Loucy (cell line): ENCODE measurements at regions not wholly inside any gene's neighbourhood (a gene's known extent, or its start where the extent isn't known, plus 50 kb on each side); places are given as distances from the start of the nearest gene placed in this dataset.
"Not testable (repeated sequence)": the region's sequence is repeated elsewhere in the genome, so short reads cannot be mapped to it uniquely, and the experiment has no call there.

Experiments
- H2AFZ ChIP-seq: fragments of 200-600 bp; sonication (generic); 2 replicates; pipeline ENCODE4 v1.6.0; 2016; ENCODE audit warnings: antibody characterized with exemption, mild to moderate bottlenecking, low read length, moderate library complexity
- H3F3A ChIP-seq: fragments of 200-600 bp; 2 replicates; pipeline ENCODE4 v1.6.0; 2016; ENCODE audit warnings: antibody characterized with exemption, low read depth, mild to moderate bottlenecking
- H3K27me3 ChIP-seq: fragments of 200-600 bp; sonication (generic); 2 replicates; pipeline ENCODE4 v1.6.1; 2014; ENCODE audit warnings: low read length, mild to moderate bottlenecking; ENCODE audit not compliant: insufficient read depth, poor library complexity, severe bottlenecking
- H3K36me3 ChIP-seq: fragments of 200-600 bp; sonication (generic); 2 replicates; pipeline ENCODE4 v1.6.1; 2016; ENCODE audit warnings: low read length; ENCODE audit not compliant: insufficient read depth
- H3K4me1 ChIP-seq: fragments of 200-600 bp; sonication (generic); 2 replicates; pipeline ENCODE4 v1.5.1; 2014; ENCODE audit warnings: low read length, mild to moderate bottlenecking; ENCODE audit not compliant: insufficient read depth, poor library complexity, severe bottlenecking
- H3K4me2 ChIP-seq: fragments of 200-600 bp; sonication (generic); 2 replicates; pipeline ENCODE4 v1.6.0; 2014; ENCODE audit warnings: antibody characterized with exemption, low read length, low read depth, mild to moderate bottlenecking; ENCODE audit not compliant: poor library complexity, severe bottlenecking
- H3K4me3 ChIP-seq: fragments of 200-600 bp; sonication (generic); 2 replicates; pipeline ENCODE4 v1.5.1; 2014; ENCODE audit warnings: low read length, mild to moderate bottlenecking, mixed read lengths; ENCODE audit not compliant: poor library complexity, severe bottlenecking
- H3K79me2 ChIP-seq: fragments of 200-600 bp; sonication (generic); 2 replicates; pipeline ENCODE4 v1.6.1; 2014; ENCODE audit warnings: low read length; ENCODE audit not compliant: insufficient read depth
- H3K9ac ChIP-seq: fragments of 200-600 bp; sonication (generic); 2 replicates; pipeline ENCODE4 v1.6.0; 2014; ENCODE audit warnings: mild to moderate bottlenecking, low read depth, low read length, moderate library complexity; ENCODE audit not compliant: poor library complexity, severe bottlenecking
- H3K9me2 ChIP-seq: fragments of 200-600 bp; sonication (generic); replicated peaks from 2 replicates; pipeline ENCODE4 v1.6.1; 2016; ENCODE audit warnings: low read depth, low read length, mixed read lengths
- H3K9me3 ChIP-seq: fragments of 200-600 bp; sonication (generic); 2 replicates; pipeline ENCODE4 v1.6.1; 2014; ENCODE audit warnings: mild to moderate bottlenecking, antibody characterized with exemption, low read length, low read depth; ENCODE audit not compliant: insufficient read depth
- H4K20me1 ChIP-seq: fragments of 200-600 bp; sonication (generic); 2 replicates; pipeline ENCODE4 v1.6.0; 2014; ENCODE audit warnings: antibody characterized with exemption, low read length, mild to moderate bottlenecking; ENCODE audit not compliant: insufficient read depth, poor library complexity, severe bottlenecking
- EZH2phosphoT487 ChIP-seq: fragments of 200-600 bp; IDR thresholded peaks from 2 replicates; pipeline ENCODE4 v1.6.1; 2018; ENCODE audit warnings: antibody characterized with exemption, mild to moderate bottlenecking, moderate library complexity, borderline replicate concordance
- TF ChIP-seq, protein P1 (sequence below): fragments of 200-600 bp; sonication (generic); conservative IDR thresholded peaks from 2 replicates; pipeline ENCODE4 v1.5.1; 2014; ENCODE audit warnings: mild to moderate bottlenecking, antibody characterized with exemption, low read length

- no peak overlapping the region for H3K9ac ChIP-seq
- no peak overlapping the region for H3K4me3 ChIP-seq
- no peak overlapping the region for H2AFZ ChIP-seq
- no peaks in the 10 kb centered on the region for H3F3A ChIP-seq
- H3K9me3 ChIP-seq: no peaks in the 10 kb centered on the region
- no peaks in the 10 kb centered on the region for H3K4me1 ChIP-seq
- no peaks in the 10 kb centered on the region for H3K27me3 ChIP-seq
- no peaks in the 10 kb centered on the region for H3K79me2 ChIP-seq
- no peak for TF ChIP-seq EZH2phosphoT487
- TF ChIP-seq, protein P1, sequence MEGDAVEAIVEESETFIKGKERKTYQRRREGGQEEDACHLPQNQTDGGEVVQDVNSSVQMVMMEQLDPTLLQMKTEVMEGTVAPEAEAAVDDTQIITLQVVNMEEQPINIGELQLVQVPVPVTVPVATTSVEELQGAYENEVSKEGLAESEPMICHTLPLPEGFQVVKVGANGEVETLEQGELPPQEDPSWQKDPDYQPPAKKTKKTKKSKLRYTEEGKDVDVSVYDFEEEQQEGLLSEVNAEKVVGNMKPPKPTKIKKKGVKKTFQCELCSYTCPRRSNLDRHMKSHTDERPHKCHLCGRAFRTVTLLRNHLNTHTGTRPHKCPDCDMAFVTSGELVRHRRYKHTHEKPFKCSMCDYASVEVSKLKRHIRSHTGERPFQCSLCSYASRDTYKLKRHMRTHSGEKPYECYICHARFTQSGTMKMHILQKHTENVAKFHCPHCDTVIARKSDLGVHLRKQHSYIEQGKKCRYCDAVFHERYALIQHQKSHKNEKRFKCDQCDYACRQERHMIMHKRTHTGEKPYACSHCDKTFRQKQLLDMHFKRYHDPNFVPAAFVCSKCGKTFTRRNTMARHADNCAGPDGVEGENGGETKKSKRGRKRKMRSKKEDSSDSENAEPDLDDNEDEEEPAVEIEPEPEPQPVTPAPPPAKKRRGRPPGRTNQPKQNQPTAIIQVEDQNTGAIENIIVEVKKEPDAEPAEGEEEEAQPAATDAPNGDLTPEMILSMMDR: no peak
- no peak overlapping the region for H3K4me2 ChIP-seq
- H3K9me2 ChIP-seq: no peaks in the 10 kb centered on the region
- no peaks in the 10 kb centered on the region for H3K36me3 ChIP-seq
- H4K20me1 ChIP-seq: no peaks in the 10 kb centered on the region
Observed at GRCh38 chr2:17194083-17194482, 324.2 kb downstream of the RAD51AP2 start.

DNA sequence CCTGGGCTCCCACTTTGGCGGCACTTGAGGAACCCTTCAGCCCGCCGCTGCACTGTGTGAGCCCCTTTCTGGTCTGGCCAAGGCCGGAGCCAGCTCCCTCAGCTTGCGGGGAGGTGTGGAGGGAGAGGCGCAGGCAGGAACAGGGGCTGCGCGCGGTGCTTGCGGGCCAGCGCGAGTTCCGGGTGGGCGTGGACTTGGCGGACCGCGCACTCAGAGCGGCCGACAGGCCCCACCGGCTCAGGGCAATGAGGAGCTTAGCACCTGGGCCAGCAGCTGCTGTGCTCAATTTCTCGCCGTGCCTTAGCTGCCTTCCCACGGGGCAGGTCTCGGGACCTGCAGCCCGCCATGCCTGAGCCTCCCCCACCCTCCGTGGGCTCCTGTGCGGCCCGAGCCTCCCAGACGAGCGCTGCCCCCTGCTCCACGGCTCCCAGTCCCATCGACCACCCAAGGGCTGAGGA, 324.8 kb downstream of the RAD51AP2 start:
- not testable (repeated sequence) for H3K4me2 ChIP-seq, H2AFZ ChIP-seq, H3K9ac ChIP-seq, H3K36me3 ChIP-seq, H3K27me3 ChIP-seq, H4K20me1 ChIP-seq, H3K9me3 ChIP-seq, H3K9me2 ChIP-seq, H3K4me3 ChIP-seq, H3F3A ChIP-seq, H3K4me1 ChIP-seq, H3K79me2 ChIP-seq

- H3K4me1 ChIP-seq: no peaks in the 10 kb centered on the region
- H3K4me3 ChIP-seq: no peak overlapping the region
- H3K9me2 ChIP-seq: no peaks in the 10 kb centered on the region
- no peaks in the 10 kb centered on the region for H3K36me3 ChIP-seq
- H3K9ac ChIP-seq: no peak overlapping the region
- no peak overlapping the region for H3K4me2 ChIP-seq
- H3K27me3 ChIP-seq: no peaks in the 10 kb centered on the region
- TF ChIP-seq EZH2phosphoT487: no peak
- TF ChIP-seq, protein P1: no peak
- H4K20me1 ChIP-seq: no peaks in the 10 kb centered on the region
- H3F3A ChIP-seq: no peaks in the 10 kb centered on the region
- no peaks in the 10 kb centered on the region for H3K79me2 ChIP-seq
- no peak overlapping the region for H2AFZ ChIP-seq
- no peaks in the 10 kb centered on the region for H3K9me3 ChIP-seq
Observed at GRCh38 chr2:17191223-17191622, 327.0 kb downstream of the RAD51AP2 start.

DNA sequence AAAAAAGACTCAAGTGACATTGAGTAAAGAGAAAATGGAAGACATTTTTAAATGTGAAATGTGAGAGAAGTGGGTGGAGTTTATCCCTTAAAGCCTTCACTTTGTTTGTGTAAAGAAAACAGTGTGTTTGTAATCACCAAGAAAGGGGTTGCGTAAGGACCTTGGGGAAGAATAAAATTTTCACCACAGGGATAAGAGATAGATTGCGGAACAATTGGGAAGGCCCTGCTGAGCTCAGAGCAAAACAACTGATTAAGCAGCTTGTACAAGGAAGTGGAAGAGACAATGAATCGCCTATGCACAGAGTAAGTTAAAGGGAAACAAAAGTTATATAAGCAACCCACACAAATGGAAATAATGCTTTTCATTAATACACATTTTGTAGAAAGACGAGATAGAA, 327.7 kb downstream of the RAD51AP2 start:
- no peaks in the 10 kb centered on the region for H3K79me2 ChIP-seq
- no peak overlapping the region for H3K9ac ChIP-seq
- H3K36me3 ChIP-seq: no peaks in the 10 kb centered on the region
- no peaks in the 10 kb centered on the region for H3K9me2 ChIP-seq
- no peak for TF ChIP-seq EZH2phosphoT487
- TF ChIP-seq, protein P1: no peak
- H3K9me3 ChIP-seq: no peaks in the 10 kb centered on the region
- no peaks in the 10 kb centered on the region for H3K27me3 ChIP-seq
- no peaks in the 10 kb centered on the region for H4K20me1 ChIP-seq
- H3K4me3 ChIP-seq: no peak overlapping the region
- no peaks in the 10 kb centered on the region for H3F3A ChIP-seq
- H2AFZ ChIP-seq: no peak overlapping the region
- H3K4me1 ChIP-seq: no peaks in the 10 kb centered on the region
- no peak overlapping the region for H3K4me2 ChIP-seq
